Activated CD8-positive, alpha-beta memory T cell treated with anti-CD3 and anti-CD28 coated beads, Interleukin-2, amount 50 U/mL, for 24 hours (primary cell): ENCODE measurements at regions not wholly inside any gene's neighbourhood (a gene's known extent, or its start where the extent isn't known, plus 50 kb on each side); places are given as distances from the start of the nearest gene placed in this dataset.

ENCODE experiments used
- DNase-seq: peaks from one replicate; pipeline ENCODE4 v3.0.0-alpha.2; 2020; ENCODE audit errors: extremely low read depth

GRCh38 chr13:76091076-76091475, 454.9 kb downstream of the LMO7 start:
- DNase-seq, result no peak

- DNase-seq, result no peak
These were observed 450.6 kb downstream of the LMO7 start for GRCh38 chr13:76086729-76087128.

GRCh38 chr13:76067850-76068249, 431.7 kb downstream of the LMO7 start:
- DNase-seq, result no peak

GRCh38 chr13:76053181-76053580, 417.1 kb downstream of the LMO7 start:
- no peak for DNase-seq

- DNase-seq, result no peak
These were observed 413.2 kb downstream of the LMO7 start for GRCh38 chr13:76049376-76049746.

- DNase-seq, result no peak
These were observed 412.7 kb downstream of the LMO7 start for GRCh38 chr13:76048675-76049375.

GRCh38 chr13:76048131-76048530, 412.0 kb downstream of the LMO7 start:
- no peak for DNase-seq

GRCh38 chr13:76043874-76044273, 407.7 kb downstream of the LMO7 start:
- no peak for DNase-seq

GRCh38 chr13:76038920-76039716, 403.0 kb downstream of the LMO7 start:
- DNase-seq, result no peak

- DNase-seq, result no peak
These were observed 400.0 kb downstream of the LMO7 start for GRCh38 chr13:76036176-76036575.

GRCh38 chr13:76035711-76036110, 399.6 kb downstream of the LMO7 start:
- no peak for DNase-seq

- no peak for DNase-seq
These were observed 393.6 kb downstream of the LMO7 start for GRCh38 chr13:76029706-76030105.

- no peak for DNase-seq
These were observed 393.0 kb downstream of the LMO7 start for GRCh38 chr13:76029088-76029487.

- no peak for DNase-seq
These were observed 391.0 kb downstream of the LMO7 start for GRCh38 chr13:76027131-76027530.

GRCh38 chr13:76025392-76025791, 389.3 kb downstream of the LMO7 start:
- no peak for DNase-seq

- DNase-seq, result no peak
These were observed 388.0 kb downstream of the LMO7 start for GRCh38 chr13:76024151-76024550.

GRCh38 chr13:76023652-76024051, 387.5 kb downstream of the LMO7 start:
- DNase-seq, result no peak

GRCh38 chr13:76020421-76020955, 384.4 kb downstream of the LMO7 start:
- no peak for DNase-seq

GRCh38 chr13:76019421-76020044, 383.4 kb downstream of the LMO7 start:
- DNase-seq, result no peak

GRCh38 chr13:76017861-76018556, 381.9 kb downstream of the LMO7 start:
- DNase-seq, result no peak

- DNase-seq, result no peak
These were observed 380.8 kb downstream of the LMO7 start for GRCh38 chr13:76016799-76017400.
